ENCODE measurements at regions not wholly inside any gene's neighbourhood (a gene's known extent, or its start where the extent isn't known, plus 50 kb on each side); places are given as distances from the start of the nearest gene placed in this dataset.

DNA sequence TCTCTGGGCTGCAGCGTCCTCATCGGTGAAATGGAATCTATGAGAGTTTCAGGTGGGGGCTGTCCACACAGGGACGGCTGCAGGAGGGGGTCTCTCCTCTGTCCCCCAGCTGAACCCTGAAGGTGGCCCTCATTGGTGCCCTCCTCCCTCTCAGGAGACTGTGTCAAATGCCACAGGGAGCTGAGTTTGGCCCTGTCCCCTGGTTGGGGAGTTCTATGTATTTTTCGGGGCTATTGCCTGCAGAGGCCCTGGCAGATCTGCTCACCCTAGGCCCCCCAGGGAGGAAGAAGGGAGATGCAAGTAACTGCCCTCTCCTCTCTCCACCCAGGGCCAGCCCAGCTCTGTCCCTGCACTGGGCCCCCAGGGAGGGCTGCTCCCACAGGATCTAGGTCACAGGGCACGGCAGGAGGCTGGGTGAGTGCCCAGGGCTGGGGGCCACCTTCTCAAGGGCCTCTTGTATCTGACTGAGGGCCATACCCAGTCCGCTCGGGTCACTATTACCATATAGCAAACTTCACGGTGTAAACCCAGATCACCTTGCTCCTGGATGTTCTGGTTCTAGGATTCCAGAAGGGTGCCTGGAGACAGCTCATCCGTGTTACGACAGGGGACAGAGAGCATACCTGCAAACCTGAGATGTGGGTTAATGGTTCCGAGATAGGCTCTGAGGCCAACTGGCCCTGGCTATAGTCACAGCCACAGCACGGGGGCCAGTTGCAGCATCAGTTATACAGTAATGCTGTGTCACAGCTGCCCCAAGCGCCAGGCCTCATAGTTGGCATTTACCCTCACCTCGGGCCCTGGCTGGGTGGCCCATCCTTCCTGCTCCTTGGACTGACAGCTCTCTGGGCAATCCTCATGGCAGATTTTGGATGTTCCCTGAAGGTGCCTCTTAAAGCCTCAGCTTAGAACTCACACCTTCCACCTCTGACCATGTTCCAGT, 102.4 kb upstream of the PRR23E start:
- no peak overlapping the region for H2AK5ac ChIP-seq (ENCODE audit: insufficient read length, low read length)
- Mint-ChIP-seq H3K27me3 (ENCODE audit: low read depth) (peaks cover 4% of the 10 kb centered on the region), H3K4me1 (peaks cover 0 to 21% of the 10 kb centered on the region in 2 experiments; a peak in 3 of 4 replicates), H3K27ac (no peak overlapping the region), H3K9me3 (peaks cover 5 to 9% of the 10 kb centered on the region in 2 experiments; a peak in 4 of 5 replicates), H3K4me3 (no peak overlapping the region), H3K36me3 (ENCODE audit: insufficient read depth in 1 of 3, low read depth in 3 of 3) (peaks cover 0 to 9% (median 3%) of the 10 kb centered on the region in 3 experiments; a peak in 5 of 7 replicates)
- no peaks in the 10 kb centered on the region for H3K79me2 ChIP-seq (ENCODE audit: insufficient read depth, low read length)
- no peak overlapping the region for H4K5ac ChIP-seq (ENCODE audit: insufficient read length, low read depth, low read length)
- no peak overlapping the region for H3K18ac ChIP-seq (ENCODE audit: insufficient read length, low read depth, low read length)
- H3K79me1 ChIP-seq (ENCODE audit: insufficient read depth, low read depth, low read length, poor library complexity, severe bottlenecking), result no peaks in the 10 kb centered on the region
- no peak overlapping the region for H3K14ac ChIP-seq (ENCODE audit: insufficient read depth, low read length)
- no peaks in the 10 kb centered on the region for H4K20me1 ChIP-seq (ENCODE audit: control insufficient read depth, insufficient read depth, insufficient read length)
- no peaks in the 10 kb centered on the region for H3K4me1 ChIP-seq (ENCODE audit: insufficient read depth, low read length)
- no peak overlapping the region for H3K23ac ChIP-seq (ENCODE audit: insufficient read length, low read depth, low read length)
- no peaks in the 10 kb centered on the region for H3K9me3 ChIP-seq (ENCODE audit: control insufficient read depth, low read depth, low read length)
- no peak overlapping the region for H3K56ac ChIP-seq (ENCODE audit: insufficient read length, low read depth, low read length)
- no peak overlapping the region for H2BK5ac ChIP-seq (ENCODE audit: insufficient read length, low read length)
- H3K27me3 ChIP-seq (ENCODE audit: insufficient read depth, low read length), result no peaks in the 10 kb centered on the region
- H2BK15ac ChIP-seq (ENCODE audit: low read depth, low read length), result no peak overlapping the region
- H3K9ac ChIP-seq (ENCODE audit: extremely low read depth, insufficient read length, low read length), result no peak overlapping the region
- DNase-seq, result no peak
- H3K23me2 ChIP-seq (ENCODE audit: insufficient read length, low read depth, low read length, poor library complexity, severe bottlenecking), result no peaks in the 10 kb centered on the region
- no peak overlapping the region for H3K4ac ChIP-seq (ENCODE audit: low read depth, low read length)
- H2BK12ac ChIP-seq (ENCODE audit: insufficient read length, low read depth, low read length), result no peak overlapping the region
- TF ChIP-seq, protein P1, sequence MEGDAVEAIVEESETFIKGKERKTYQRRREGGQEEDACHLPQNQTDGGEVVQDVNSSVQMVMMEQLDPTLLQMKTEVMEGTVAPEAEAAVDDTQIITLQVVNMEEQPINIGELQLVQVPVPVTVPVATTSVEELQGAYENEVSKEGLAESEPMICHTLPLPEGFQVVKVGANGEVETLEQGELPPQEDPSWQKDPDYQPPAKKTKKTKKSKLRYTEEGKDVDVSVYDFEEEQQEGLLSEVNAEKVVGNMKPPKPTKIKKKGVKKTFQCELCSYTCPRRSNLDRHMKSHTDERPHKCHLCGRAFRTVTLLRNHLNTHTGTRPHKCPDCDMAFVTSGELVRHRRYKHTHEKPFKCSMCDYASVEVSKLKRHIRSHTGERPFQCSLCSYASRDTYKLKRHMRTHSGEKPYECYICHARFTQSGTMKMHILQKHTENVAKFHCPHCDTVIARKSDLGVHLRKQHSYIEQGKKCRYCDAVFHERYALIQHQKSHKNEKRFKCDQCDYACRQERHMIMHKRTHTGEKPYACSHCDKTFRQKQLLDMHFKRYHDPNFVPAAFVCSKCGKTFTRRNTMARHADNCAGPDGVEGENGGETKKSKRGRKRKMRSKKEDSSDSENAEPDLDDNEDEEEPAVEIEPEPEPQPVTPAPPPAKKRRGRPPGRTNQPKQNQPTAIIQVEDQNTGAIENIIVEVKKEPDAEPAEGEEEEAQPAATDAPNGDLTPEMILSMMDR (conservative IDR thresholded peaks at IDR 0.05), result no peak
- no peak overlapping the region for H2BK120ac ChIP-seq (ENCODE audit: low read depth, low read length, poor library complexity, severe bottlenecking)
- no peak overlapping the region for H2AFZ ChIP-seq (ENCODE audit: low read length)
- H3T11ph ChIP-seq (ENCODE audit: low read length), result no peak overlapping the region
- H2BK20ac ChIP-seq (ENCODE audit: low read depth, low read length, poor library complexity, severe bottlenecking), result no peak overlapping the region
- WGBS (ENCODE audit: extremely low coverage, insufficient read length, low lambda C conversion rate), result no CpG with 5 or more reads among the region's 14 CpGs
- H4K91ac ChIP-seq (ENCODE audit: insufficient read length, low read depth, low read length), result no peak overlapping the region
- H3K4me2 ChIP-seq (ENCODE audit: insufficient read depth, insufficient read length, low read length), result no peak overlapping the region
- H4K8ac ChIP-seq (replicated peaks; ENCODE audit: insufficient read length, low read depth, low read length), result no peak overlapping the region
- H3K27ac ChIP-seq (ENCODE audit: insufficient read length, low read depth, low read length), result no peak overlapping the region

Data from H9 (cell line).